Neural cell (in vitro differentiated cells): ENCODE measurements at regions not wholly inside any gene's neighbourhood (a gene's known extent, or its start where the extent isn't known, plus 50 kb on each side); places are given as distances from the start of the nearest gene placed in this dataset.

Source experiments
- CTCF ChIP-seq: fragments of 450-650 bp; IDR thresholded peaks from 2 replicates; pipeline ENCODE4 v1.5.1; 2014; ENCODE audit warnings: antibody characterized with exemption, mild to moderate bottlenecking, moderate library complexity; ENCODE audit not compliant: poor library complexity, severe bottlenecking
- EP300 ChIP-seq: fragments of 450-650 bp; conservative IDR thresholded peaks from 2 replicates; pipeline ENCODE4 v1.6.1; 2014; ENCODE audit warnings: antibody characterized with exemption, mild to moderate bottlenecking, moderate library complexity; ENCODE audit not compliant: poor library complexity, severe bottlenecking
- EZH2 ChIP-seq: fragments of 200-600, 300-800 bp; shearing (Covaris generic), sonication (generic); IDR thresholded peaks from 2 replicates; pipeline ENCODE4 v1.6.1; 2014; ENCODE audit warnings: antibody characterized with exemption, low read length, borderline replicate concordance, mild to moderate bottlenecking; ENCODE audit not compliant: insufficient read depth, poor library complexity, severe bottlenecking
- MXI1 ChIP-seq: fragments of 450-650 bp; conservative IDR thresholded peaks from 2 replicates; pipeline ENCODE4 v1.6.1; 2014; ENCODE audit warnings: antibody characterized with exemption, mild to moderate bottlenecking; ENCODE audit not compliant: poor library complexity, severe bottlenecking
- POLR2AphosphoS5 ChIP-seq: IDR thresholded peaks from 2 replicates; pipeline ENCODE4 v1.6.1; 2012
- RAD21 ChIP-seq: fragments of 450-650 bp; conservative IDR thresholded peaks from 2 replicates; pipeline ENCODE4 v1.6.1; 2014; ENCODE audit warnings: antibody characterized with exemption, mild to moderate bottlenecking, moderate library complexity
- SMC3 ChIP-seq: fragments of 450-650 bp; conservative IDR thresholded peaks from 2 replicates; pipeline ENCODE4 v1.6.1; 2014; ENCODE audit warnings: antibody characterized with exemption, mild to moderate bottlenecking, moderate library complexity; ENCODE audit not compliant: poor library complexity
- TAF1 ChIP-seq: IDR thresholded peaks from 2 replicates; pipeline ENCODE4 v1.6.1; 2012; ENCODE audit warnings: low read depth
- TF ChIP-seq, protein P1 (sequence below): IDR thresholded peaks from 2 replicates; pipeline ENCODE4 v1.6.1; 2012; ENCODE audit warnings: borderline replicate concordance

DNA sequence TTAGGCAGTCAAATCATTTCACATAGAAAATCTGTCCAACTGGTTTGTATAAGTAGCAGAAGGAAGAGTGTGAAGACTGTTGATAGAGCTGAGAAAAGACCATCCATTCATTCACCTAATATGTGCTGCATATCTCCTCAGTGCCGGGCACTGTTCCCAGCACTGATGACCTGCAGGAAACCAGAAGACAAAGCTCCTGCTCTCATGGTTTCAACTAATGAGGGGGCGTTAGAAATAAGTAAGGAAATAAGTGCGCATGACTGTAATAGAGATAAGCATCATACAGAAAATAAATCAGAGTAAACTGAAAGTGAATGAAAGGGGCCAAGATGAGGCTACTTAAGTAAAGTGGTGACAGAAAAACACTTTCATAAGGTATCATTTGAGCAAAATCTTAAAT, 427.5 kb upstream of the CDH20 start:
- TF ChIP-seq CTCF (no peak), TAF1 (no peak), POLR2AphosphoS5 (no peak), EZH2 (no peak), EP300 (no peak), MXI1 (no peak), SMC3 (no peak), RAD21 (no peak)
- TF ChIP-seq, protein P1, sequence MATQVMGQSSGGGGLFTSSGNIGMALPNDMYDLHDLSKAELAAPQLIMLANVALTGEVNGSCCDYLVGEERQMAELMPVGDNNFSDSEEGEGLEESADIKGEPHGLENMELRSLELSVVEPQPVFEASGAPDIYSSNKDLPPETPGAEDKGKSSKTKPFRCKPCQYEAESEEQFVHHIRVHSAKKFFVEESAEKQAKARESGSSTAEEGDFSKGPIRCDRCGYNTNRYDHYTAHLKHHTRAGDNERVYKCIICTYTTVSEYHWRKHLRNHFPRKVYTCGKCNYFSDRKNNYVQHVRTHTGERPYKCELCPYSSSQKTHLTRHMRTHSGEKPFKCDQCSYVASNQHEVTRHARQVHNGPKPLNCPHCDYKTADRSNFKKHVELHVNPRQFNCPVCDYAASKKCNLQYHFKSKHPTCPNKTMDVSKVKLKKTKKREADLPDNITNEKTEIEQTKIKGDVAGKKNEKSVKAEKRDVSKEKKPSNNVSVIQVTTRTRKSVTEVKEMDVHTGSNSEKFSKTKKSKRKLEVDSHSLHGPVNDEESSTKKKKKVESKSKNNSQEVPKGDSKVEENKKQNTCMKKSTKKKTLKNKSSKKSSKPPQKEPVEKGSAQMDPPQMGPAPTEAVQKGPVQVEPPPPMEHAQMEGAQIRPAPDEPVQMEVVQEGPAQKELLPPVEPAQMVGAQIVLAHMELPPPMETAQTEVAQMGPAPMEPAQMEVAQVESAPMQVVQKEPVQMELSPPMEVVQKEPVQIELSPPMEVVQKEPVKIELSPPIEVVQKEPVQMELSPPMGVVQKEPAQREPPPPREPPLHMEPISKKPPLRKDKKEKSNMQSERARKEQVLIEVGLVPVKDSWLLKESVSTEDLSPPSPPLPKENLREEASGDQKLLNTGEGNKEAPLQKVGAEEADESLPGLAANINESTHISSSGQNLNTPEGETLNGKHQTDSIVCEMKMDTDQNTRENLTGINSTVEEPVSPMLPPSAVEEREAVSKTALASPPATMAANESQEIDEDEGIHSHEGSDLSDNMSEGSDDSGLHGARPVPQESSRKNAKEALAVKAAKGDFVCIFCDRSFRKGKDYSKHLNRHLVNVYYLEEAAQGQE = no peak
